ENCODE measurements at regions not wholly inside any gene's neighbourhood (a gene's known extent, or its start where the extent isn't known, plus 50 kb on each side); places are given as distances from the start of the nearest gene placed in this dataset.
"Not testable (repeated sequence)": the region's sequence is repeated elsewhere in the genome, so short reads cannot be mapped to it uniquely, and the experiment has no call there.

DNA sequence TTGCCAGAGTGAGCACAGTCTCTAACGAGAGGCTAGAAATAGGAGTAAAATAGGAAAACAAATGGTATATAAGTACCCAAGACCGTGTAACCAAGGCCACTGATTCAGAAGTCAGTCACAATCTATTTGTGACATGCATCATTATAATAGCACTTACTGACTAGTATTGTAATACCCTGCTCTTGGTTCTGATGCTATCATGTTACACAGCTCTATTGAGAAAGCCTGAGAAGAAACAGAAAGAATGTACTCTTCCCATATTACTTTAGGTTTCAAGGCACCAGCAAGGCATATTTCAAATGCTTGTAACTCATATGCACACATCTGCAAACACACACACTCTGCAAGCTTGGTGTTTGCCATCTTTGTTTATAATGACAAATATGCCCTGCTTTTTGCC lies 746.4 kb downstream of the SLC4A3 start:
- in situ Hi-C loops (cut with MboI; ENCODE audit: low sequenced_read_pairs), result no loop called here

DNA sequence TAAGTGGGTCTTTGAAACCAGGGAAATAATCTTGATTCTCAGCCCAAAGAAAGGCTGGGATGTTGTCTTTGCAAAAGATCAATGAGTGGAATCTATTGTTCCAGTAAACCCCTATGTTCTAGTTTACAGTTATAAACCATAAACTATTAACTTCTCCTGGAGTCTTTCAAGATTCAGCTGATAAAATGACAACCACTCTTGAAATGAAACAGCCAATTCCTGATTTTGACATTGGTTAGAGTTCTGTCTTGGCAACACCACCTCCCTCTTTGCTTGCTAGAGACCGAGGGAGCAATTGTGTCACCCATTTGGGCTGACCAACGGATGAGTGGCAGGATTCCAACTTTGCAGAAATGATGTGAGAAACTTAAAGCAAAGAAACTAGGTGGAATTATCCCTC lies 746.9 kb downstream of the SLC4A3 start:
- in situ Hi-C loops (cut with MboI; ENCODE audit: low sequenced_read_pairs), result no loop called here

DNA sequence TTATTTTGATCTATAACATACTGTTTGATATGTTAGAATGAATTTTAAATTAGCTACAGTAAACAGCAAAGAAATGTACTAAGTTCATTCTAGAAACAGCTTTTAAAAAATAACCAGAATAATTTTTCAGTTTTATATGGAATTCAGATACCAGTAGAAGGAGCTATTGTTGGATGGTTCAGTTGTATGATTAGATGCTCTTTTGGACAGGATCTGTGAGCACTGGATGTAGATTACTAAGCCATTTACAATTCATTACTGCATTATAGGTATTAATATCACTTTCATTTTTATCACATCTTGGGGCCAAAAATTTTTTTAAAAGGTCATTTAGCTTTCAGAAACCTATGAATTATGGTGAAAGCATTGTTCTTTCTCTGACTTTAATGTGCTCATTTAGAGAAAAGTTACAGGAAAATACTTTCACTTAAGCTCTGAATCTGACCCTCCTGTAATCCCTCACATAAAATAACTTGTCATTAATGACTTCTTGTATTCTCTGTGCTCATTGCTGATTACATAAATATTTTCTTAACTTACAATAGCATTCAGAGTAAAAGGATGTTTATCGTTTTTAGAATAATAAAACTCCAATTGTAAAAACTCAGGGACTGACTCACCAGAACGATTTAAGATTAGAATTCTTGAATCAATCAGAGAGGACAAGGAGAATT lies 750.2 kb downstream of the SLC4A3 start:
- in situ Hi-C loops (cut with MboI; ENCODE audit: low sequenced_read_pairs), result no loop called here

DNA sequence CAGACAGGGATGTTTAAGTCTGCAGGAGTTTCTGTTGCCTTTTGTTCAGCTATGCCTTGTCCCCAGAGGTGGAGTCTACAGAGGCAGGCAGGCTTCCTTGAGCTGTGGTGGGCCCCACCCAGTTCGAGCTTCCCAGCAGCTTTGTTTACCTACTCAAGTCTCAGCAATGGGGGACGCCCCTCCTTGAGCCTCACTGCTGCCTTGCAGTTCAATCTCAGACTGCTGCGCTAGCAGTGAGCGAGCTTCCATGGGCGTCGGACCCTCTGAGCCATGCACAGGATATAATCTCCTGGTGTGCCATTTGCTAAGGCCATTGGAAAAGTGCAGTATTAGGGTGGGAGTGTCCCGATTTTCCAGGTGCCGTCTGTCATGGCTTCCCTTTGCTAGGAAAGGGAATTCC lies 760.3 kb downstream of the SLC4A3 start:
- in situ Hi-C loops (cut with MboI; ENCODE audit: low sequenced_read_pairs), result not testable (repeated sequence)

DNA sequence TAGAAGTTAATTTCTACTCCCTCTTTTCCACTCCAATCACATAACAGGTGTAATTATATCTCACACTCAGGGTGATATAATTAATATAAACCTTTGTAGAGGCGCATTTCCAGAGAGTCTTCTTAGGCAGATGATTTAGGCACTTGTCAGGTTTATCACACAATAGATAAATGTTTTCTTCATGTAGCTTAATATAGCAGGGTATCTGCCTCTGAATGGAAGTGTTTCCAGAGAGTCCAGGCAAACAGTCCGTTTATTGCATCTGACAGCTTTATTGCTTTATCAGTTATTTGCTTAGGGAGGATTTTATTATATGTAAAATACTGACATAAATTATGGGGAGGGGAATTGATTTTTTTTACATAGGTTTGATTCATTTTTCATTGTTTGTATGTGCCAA lies 766.3 kb downstream of the SLC4A3 start:
- in situ Hi-C loops (cut with MboI; ENCODE audit: low sequenced_read_pairs), result no loop called here

DNA sequence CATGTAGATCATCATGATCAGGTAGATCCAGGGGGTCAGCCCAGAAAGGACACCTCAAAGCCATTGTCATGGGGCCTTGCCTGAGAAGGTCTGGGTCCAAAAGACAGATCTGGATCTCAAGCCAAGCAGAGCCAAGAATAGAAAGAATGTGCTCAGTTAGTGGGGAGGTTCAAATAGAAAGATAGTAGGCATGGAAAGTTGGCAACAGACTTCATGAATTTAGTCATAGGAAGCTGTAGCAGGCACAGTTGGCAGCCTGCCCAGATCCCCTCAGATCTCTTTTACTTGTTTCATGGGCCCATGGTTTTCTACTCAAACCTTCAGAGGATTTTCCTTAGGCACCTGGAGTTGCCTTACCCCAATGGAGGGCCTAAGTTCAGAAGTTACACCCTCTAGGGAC lies 767.0 kb downstream of the SLC4A3 start:
- in situ Hi-C loops (cut with MboI; ENCODE audit: low sequenced_read_pairs), result no loop called here

DNA sequence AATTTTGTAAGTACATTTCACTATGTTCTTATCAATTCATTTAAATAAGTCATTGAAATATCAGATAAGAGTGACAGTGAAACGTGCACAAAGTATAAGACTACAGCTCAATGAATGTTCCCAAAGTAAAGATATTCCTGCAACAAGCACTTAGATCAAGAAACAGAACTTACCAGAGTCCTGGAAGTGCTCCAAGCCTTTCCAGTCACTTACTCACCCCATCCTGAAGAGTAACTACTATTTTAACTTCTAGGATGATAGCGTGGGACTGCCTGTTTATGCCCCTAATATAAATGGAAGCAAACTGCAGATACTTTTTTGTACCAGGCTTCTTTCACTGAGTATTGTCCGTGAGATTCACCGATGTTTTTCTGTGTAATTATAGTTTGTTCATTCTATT lies 768.9 kb downstream of the SLC4A3 start:
- in situ Hi-C loops (cut with MboI; ENCODE audit: low sequenced_read_pairs), result no loop called here

DNA sequence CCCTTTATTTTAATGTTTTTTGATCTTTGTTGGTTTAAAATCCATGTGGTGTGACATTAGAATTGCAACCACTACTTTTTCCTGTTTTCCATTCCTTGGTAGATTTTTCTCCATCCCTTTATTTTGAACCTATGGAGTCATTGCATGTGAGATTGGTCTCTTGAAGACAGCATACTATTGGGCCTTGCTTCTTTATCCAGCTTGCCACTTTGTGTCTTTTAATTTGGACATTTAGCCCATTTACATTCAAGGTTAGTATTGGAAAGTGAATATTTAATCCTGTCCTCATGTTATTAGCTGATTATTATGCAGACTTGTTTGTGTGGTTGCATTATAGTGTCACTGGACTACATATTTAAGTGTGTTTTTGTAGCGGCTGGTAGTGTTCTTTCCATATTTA lies 782.9 kb downstream of the SLC4A3 start:
- in situ Hi-C loops (cut with MboI; ENCODE audit: low sequenced_read_pairs), result no loop called here

DNA sequence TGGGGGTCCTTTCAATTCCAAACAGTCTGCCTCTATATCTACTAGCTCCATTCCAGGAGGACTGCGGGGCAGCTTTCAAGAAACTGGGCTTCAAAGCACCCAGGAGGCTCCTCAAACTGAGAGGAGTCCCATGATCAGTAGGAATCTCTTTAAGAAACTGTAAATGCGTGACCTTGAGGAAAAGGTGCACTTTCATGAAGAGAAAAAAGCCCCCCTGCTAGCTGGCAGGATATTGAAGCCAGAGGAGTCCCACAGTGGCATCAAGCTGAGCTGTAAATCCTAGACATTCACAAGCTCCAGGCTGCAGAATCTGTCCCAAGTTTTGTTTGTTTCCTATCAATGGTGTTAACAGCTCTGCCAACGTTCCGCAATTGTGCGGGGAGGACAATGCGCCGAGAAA lies 790.1 kb downstream of the SLC4A3 start:
- in situ Hi-C loops (cut with MboI; ENCODE audit: low sequenced_read_pairs), result no loop called here

DNA sequence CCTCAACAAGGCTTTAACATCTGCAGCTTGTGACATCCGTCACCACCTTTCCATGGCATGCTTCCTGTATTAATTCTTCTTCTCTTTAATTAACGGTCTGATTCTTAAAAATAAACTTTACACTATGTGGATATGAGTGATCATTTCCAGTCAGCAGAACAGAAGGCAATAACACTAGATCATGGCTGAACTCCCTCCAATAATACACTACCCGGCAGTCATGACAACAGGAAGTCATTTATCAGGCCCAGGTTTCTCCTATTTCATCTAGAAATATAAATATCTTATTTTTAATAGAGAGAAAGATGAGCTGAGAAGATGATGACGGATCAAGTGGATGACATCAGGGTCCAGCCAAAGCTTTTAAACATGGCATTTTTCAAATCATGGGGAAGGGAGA lies 792.2 kb downstream of the SLC4A3 start:
- in situ Hi-C loops (cut with MboI; ENCODE audit: low sequenced_read_pairs), result no loop called here

DNA sequence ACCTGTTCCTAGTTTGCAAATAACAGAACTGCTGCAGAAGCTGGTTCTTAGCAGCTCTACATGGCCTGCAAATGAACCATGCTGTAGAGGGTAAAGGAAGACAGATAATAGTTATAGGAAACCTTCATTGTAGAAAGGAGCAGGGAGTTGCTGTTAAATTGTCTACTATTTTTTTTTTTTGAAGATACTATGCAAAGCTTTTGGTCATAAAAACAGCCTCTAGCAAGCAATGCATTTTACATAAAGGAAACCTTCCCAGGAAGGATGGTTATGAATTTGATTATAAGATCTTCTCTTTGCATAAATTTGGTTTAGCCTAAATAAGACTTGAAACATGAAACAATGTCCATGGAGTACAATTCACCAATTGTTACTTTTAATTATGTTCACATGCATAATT lies 793.4 kb downstream of the SLC4A3 start:
- in situ Hi-C loops (cut with MboI; ENCODE audit: low sequenced_read_pairs), result no loop called here

DNA sequence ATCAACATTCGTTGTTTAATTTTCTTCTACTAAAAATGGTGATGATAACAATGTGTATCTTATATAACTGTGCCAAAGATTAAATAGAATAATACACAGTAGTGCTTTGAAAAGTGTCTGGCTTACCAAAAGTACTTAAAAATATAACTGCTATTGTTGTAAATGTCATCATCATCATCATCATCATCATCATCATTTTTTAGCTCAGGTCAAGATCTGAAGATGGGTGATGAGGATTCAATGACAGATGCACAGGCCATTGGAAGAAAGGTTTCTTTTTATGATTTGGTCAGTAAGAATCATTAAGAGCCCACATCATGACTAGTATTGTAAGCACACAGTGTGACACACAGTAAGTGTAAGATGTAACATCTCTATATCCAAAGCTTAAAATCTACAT lies 795.2 kb downstream of the SLC4A3 start:
- in situ Hi-C loops (cut with MboI; ENCODE audit: low sequenced_read_pairs), result no loop called here

DNA sequence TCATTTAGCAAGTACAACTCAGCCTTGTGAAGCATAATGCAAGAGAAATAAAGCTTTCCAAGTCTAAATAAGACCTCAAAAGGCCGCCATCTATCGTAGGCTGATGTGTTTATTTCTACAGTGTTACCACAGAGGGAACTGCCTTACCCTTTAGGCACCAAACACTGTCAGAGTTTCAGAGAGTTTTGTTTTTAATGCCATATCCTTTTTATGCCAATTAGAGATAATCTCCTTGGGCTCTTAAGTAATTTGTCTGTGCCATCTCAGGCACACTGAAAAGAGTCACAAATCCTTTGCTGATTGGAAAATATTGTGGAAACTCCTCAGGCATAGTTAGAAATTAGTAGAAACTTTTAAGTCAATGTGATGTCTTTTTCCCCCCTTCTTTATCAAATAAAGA lies 797.1 kb downstream of the SLC4A3 start:
- in situ Hi-C loops (cut with MboI; ENCODE audit: low sequenced_read_pairs), result no loop called here

DNA sequence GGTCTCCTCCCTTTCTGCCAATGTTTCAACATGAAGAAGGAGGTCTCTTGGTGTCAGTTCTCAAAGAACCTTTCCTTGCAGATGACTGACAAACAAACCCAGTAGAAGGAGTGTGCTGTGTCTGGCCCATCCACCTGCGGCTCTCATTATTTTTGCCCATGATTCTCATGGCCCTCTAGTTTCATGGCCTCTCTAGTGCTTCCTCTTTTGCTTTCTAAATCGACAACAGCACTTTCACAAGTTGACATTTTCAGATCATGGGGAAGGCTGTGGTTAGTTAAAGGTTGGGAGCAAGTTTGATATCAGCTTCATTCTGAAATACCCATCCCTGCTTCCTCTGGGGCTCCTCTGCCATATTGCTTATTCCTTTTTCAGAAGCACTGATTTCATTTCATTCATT lies 805.2 kb downstream of the SLC4A3 start:
- in situ Hi-C loops (cut with MboI; ENCODE audit: low sequenced_read_pairs), result no loop called here

DNA sequence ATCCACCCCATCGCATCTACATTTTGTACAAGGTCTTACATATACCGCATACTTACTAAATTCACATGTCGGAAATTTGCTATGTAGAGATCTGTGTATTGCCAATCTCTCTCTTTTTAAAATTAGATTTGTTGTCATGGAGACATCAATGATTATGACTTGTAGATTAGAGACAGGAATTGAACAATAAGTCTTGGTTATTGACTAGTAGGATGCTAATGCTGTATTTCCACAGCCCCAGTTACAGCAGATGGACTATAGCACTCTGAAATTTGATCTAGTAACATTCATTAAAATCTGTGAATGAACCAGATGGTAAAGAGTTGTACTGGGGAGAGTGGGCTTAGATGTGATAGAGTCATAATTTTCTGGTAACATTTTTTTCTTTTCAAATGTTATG lies 805.7 kb downstream of the SLC4A3 start:
- in situ Hi-C loops (cut with MboI; ENCODE audit: low sequenced_read_pairs), result no loop called here

DNA sequence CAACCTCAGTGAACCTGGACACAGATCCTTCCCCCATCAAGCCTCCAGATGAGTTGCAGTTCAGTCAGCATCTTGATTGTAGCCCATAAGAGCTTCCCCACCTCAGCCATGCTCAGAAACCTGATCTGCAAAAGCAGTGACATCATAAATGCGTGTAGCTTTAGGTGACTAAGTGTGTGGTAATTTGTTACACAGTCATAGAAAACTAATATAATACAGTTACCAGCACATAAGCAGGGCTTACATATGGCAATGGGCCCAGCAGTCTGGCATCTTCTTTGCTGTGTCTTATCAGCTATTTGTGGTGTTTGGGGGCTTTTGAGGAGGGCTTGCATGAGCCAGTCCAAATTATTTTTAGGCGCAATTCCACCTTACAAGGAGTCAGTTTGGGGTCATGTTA lies 807.0 kb downstream of the SLC4A3 start:
- in situ Hi-C loops (cut with MboI; ENCODE audit: low sequenced_read_pairs), result no loop called here

DNA sequence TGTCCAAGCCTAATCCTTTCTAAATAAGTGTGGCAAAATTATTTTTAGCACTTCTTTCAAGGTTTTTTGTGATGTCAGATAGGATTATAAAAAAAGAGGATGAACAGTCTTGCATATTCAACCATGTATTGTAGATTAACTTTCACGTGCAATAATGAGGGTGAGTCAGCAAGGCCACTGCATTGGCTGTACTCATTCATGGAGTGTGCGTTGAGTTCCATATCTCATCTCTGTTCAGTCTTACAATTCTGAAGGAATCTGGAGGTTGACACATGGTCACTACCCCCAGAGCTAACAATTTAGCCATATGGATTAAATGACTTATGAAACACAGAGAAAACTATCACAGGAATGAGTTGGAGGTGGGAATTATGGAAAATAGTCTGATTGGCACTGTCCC lies 810.5 kb downstream of the SLC4A3 start:
- in situ Hi-C loops (cut with MboI; ENCODE audit: low sequenced_read_pairs), result no loop called here

DNA sequence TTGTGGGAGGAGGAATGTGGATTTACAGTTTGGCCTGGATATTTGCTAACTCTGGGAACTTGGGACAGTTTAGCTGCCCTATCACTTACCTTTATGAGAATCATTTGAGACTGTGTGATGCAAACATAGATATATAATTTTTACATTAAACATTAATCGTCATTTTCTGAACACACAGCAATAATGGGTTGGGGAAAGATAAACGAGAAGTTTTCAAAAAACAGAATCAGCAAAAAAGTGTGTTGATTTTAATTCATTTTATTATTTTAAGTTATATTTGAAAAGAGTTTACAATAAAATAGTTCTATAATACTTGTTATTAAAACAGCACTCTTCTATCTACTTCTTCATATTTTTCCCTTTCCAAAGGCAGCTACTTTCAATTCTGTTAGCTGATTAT lies 813.3 kb downstream of the SLC4A3 start:
- in situ Hi-C loops (cut with MboI; ENCODE audit: low sequenced_read_pairs), result no loop called here

DNA sequence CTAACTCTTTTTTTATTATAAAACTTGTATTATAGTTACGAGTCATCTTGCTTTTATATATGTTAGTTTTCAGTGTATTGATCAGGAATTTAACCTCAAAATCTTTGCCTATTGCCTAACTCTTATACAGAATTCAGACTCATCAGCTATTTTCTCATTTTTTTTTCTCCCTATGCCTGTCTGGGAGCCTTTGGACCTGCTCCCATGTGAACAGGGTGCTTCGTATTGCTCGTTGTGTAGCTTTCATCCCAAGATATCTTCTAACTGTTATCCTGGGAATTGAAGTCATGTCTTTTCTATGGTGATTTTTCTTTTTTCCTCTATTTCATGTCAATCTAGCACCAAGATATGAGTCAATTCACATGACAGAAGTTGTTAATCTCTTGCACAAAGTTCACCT lies 814.0 kb downstream of the SLC4A3 start:
- in situ Hi-C loops (cut with MboI; ENCODE audit: low sequenced_read_pairs), result no loop called here

DNA sequence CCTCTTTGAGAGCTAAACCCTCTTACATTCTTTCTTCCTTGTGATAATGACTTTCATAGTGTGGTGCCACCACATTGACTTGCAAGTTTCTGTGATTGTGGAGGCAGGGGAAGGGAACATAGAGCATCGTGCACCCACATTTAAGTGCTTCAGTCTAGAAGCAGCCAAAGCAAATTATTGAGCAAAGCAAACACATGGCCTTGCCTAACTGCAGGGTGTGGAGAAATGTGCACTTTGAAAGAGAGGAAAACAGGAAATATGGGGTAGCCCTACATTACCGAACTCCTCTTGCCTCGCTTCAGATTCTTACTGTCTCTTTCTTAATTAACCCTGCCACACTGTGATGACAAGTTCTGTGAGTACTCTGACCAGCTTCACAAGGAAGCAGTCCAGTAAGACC lies 814.6 kb downstream of the SLC4A3 start:
- in situ Hi-C loops (cut with MboI; ENCODE audit: low sequenced_read_pairs), result no loop called here

DNA sequence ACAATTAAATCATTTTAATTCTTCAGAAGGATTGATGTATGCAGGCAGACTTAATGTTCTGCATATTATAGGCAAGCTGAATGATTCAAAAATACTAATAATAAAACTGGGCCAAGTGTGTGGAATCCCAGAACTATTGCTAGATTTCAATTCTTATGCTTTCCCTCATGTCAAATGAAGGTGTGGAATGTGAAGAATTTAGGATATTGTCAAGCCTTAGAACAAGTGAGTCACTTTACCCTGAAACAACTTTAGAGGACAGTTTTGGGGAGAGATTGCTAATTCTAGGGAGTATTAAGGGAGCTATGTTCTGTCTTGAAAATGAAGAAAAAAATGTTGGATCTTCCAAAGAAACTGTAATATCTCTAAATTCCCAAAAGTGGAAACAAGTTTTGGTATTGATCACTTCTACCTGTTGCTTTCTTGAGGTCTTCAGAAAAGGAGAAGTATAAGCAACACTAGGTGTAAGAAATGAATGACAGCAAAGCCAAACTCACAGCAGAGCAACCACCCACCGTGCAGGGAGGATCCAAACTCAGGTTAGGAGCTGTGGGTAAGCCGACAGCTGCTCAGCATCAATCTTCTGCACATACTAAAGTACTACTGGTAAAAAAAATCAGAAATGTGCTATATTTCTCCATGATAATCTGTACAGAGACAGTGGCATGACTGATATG lies 818.1 kb downstream of the SLC4A3 start:
- in situ Hi-C loops (cut with MboI; ENCODE audit: low sequenced_read_pairs), result no loop called here

DNA sequence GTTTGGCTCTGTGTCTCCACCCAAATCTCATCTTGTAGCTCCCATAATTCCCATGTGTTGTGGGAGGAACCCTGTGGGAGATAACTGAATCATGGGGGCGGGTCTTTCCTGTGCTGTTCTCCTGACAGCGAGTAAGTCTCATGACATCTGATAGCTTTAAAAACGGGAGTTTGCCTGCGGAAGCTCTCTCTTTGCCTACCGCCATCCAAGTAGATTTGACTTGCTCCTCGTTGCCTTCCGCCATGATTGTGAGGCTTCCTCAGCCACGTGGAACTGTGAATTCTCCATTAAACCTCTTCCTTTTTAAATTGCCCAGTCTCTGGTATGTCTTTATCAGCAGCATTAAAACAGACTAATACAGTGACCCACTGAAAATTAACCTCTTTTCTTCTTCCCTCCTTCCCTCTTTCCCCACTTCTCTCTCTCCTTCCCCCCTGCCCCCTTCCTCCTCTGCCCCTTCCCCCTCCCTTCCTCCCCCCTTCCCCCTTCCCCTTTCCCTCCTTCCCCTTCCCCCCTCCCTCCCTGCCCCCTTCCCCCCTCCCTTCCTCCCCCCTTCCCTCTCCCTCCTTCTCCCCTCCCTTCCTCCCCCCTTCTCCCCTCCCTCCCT lies 818.8 kb downstream of the SLC4A3 start:
- in situ Hi-C loops (cut with MboI; ENCODE audit: low sequenced_read_pairs), result no loop called here

DNA sequence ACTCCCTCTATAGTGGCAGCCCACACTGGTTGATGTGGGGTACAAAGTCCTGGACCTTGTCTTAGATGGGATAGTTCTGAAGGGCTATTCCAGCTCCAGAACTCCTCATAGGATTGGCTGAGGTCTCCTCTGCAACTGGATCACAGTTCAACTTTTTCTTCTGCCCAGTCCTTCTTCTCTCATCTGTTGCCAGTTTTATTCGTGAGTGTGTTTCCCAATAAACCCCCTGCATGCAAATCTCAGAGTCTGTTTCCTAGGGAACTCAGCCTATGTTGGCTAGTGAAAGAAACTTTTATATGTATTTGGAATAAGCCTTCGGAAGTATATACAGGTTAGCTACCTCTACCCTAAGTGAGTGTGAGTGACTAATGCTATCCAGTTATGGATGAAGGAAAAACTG lies 823.4 kb downstream of the SLC4A3 start:
- in situ Hi-C loops (cut with MboI; ENCODE audit: low sequenced_read_pairs), result no loop called here

Measured in HL-60/S4 (cell line).